Retinal pigment epithelial cell (primary cell): ENCODE measurements at regions not wholly inside any gene's neighbourhood (a gene's known extent, or its start where the extent isn't known, plus 50 kb on each side); places are given as distances from the start of the nearest gene placed in this dataset.
"Not testable (repeated sequence)": the region's sequence is repeated elsewhere in the genome, so short reads cannot be mapped to it uniquely, and the experiment has no call there.

ENCODE experiments used
- DNase-seq: peaks from one replicate; pipeline ENCODE4 v3.0.0-alpha.2; 2010; ENCODE audit warnings: low read depth
- H3K4me3 ChIP-seq: 2 replicates; pipeline ENCODE4 v1.5.1; 2011; ENCODE audit warnings: mild to moderate bottlenecking, low read length, control low read depth, moderate library complexity
- CTCF ChIP-seq: conservative IDR thresholded peaks from 2 replicates; pipeline ENCODE4 v1.5.1; 2011; ENCODE audit warnings: low read depth, low read length, control low read depth, inconsistent platforms

GRCh38 chrX:109049903-109050302, 313.5 kb upstream of the IRS4 start:
- no peak for DNase-seq
- TF ChIP-seq CTCF: no peak

GRCh38 chrX:109049416-109049815, 313.1 kb upstream of the IRS4 start:
- no peak overlapping the region for H3K4me3 ChIP-seq
- DNase-seq: no peak
- no peak for TF ChIP-seq CTCF

More at GRCh38 chrX:109049903-109050302, 313.5 kb upstream of the IRS4 start:
- no peak overlapping the region for H3K4me3 ChIP-seq

GRCh38 chrX:109040057-109040456, 303.7 kb upstream of the IRS4 start:
- TF ChIP-seq CTCF: no peak

GRCh38 chrX:109036624-109037023, 300.3 kb upstream of the IRS4 start:
- no peak overlapping the region for H3K4me3 ChIP-seq
- TF ChIP-seq CTCF: no peak
- no peak for DNase-seq

More at GRCh38 chrX:109040057-109040456, 303.7 kb upstream of the IRS4 start:
- no peak for DNase-seq
- no peak overlapping the region for H3K4me3 ChIP-seq

- TF ChIP-seq CTCF: no peak
- H3K4me3 ChIP-seq: no peak overlapping the region
- no peak for DNase-seq
Measured at GRCh38 chrX:108993909-108994308, 257.5 kb upstream of the IRS4 start.

GRCh38 chrX:108972899-108973298, 236.5 kb upstream of the IRS4 start:
- H3K4me3 ChIP-seq, DNase-seq: not testable (repeated sequence)

GRCh38 chrX:108947205-108947604, 210.8 kb upstream of the IRS4 start:
- DNase-seq: no peak
- no peak for TF ChIP-seq CTCF
- H3K4me3 ChIP-seq: no peak overlapping the region

GRCh38 chrX:108946531-108946930, 210.2 kb upstream of the IRS4 start:
- DNase-seq: no peak
- TF ChIP-seq CTCF: no peak
- H3K4me3 ChIP-seq: no peak overlapping the region
